Adrenal gland (tissue), 9 donors: ENCODE measurements at regions not wholly inside any gene's neighbourhood (a gene's known extent, or its start where the extent isn't known, plus 50 kb on each side); places are given as distances from the start of the nearest gene placed in this dataset.

Experiments used
- DNase-seq, 7 donors: peaks; one replicate each; pipeline ENCODE4 v3.0.0-alpha.2; 2019 to 2020
- H3K27ac ChIP-seq, 5 donors: fragments of 200-600 bp; sonication (generic) in 4 of 5; 1 replicate in 3 of 5; 2 replicates in 2 of 5; pipeline versions ENCODE4 v1.5.1 to v1.8.0; 2016 to 2020; ENCODE audit warnings: mild to moderate bottlenecking in 1 of 5
- H3K27me3 ChIP-seq: fragments of 200-600 bp; 2 replicates; pipeline ENCODE4 v1.8.0; 2021
- H3K36me3 ChIP-seq, 2 donors: fragments of 200-600 bp; replicated peaks in 1 of 2; 1 replicate in 1 of 2; 2 replicates in 1 of 2; pipeline versions ENCODE4 v1.5.1 to v1.8.0; 2018 to 2022
- H3K4me1 ChIP-seq, 2 donors: fragments of 200-600 bp; replicated peaks in 1 of 2; 1 replicate in 1 of 2; 2 replicates in 1 of 2; pipeline versions ENCODE4 v1.5.1 to v1.8.0; 2018 to 2021
- H3K4me3 ChIP-seq, 4 donors: fragments of 200-600 bp; sonication (generic) in 3 of 4; one replicate each; pipeline ENCODE4 v1.5.1; 2016 to 2018
- H3K9me3 ChIP-seq, 3 donors: fragments of 200-600 bp; sonication (generic) in 1 of 3; replicated peaks in 1 of 3; 1 replicate in 2 of 3; 2 replicates in 1 of 3; pipeline versions ENCODE4 v1.5.1 to v1.8.0; 2016 to 2021
- CTCF ChIP-seq, 6 experiments: fragments of 450-650 bp in 4 of 6; fragments of 200-600 bp in 2 of 6; sonication (generic) in 1 of 6; IDR thresholded peaks; 1 replicate in 5 of 6; 2 replicates in 1 of 6; pipeline versions ENCODE4 v1.5.1 to v1.8.0; 2016 to 2021; ENCODE audit warnings: antibody characterized with exemption in 6 of 6, mild to moderate bottlenecking in 2 of 6, moderate library complexity in 1 of 6
- POLR2A ChIP-seq, 2 donors: fragments of 450-650 bp; IDR thresholded peaks; one replicate each; pipeline ENCODE4 v1.6.1; 2017; ENCODE audit warnings: antibody characterized with exemption in 2 of 2, mild to moderate bottlenecking in 2 of 2, moderate library complexity in 1 of 2
- WGBS, 4 donors: extraction: QIAGEN DNeasy Blood & Tissue Kit in 2 of 4; methylation state at CpG; one replicate each; pipeline versions ENCODE4 v1.1.5 to v1.1.7; 2013 to 2017; 5-methylcytosine and 5-hydroxymethylcytosine counted together
- intact Hi-C, 2 donors: fragments of 100-400 bp; cut with DNase I; formaldehyde crosslinking; loops; one replicate each; pipeline versions ENCODE4 v1.14.1 to v1.15.0; 2022 to 2023
- donor health status: healthy with polysubstance abuse.
- donor health status: Bipolar disorder and iron deficiency.
- donor health status: DM: yes; HTN: yes; CAD: no.
- donor health status: DM: no; HTN: no; CAD: no.
- donor health status: DM: no; HTN: no; CAD: no.

GRCh38 chr10:80697926-80698325, 160.2 kb downstream of the SH2D4B start:
- Histone ChIP-seq H3K27me3 (no peaks in the 10 kb centered on the region), H3K4me3 (no peak overlapping the region), H3K27ac (no peak overlapping the region), H3K9me3 (no peaks in the 10 kb centered on the region), H3K36me3 (no peaks in the 10 kb centered on the region), H3K4me1 (no peaks in the 10 kb centered on the region)
- intact Hi-C loops: loop anchor here in 1 of 2 donors (10.0 kb wide), 2 partner anchors 227 to 327 kb away; no protein-coding TSS in a partner anchor
- no peak for TF ChIP-seq POLR2A (IDR thresholded peaks at IDR 0.05)
- no peak for TF ChIP-seq CTCF (IDR thresholded peaks at IDR 0.05)
- DNase-seq: no peak
- 46 to 79% (median 67%) methylated on average over 2 of the region's 2 CpGs for WGBS, 4 donors

GRCh38 chr10:80699602-80700039, 161.9 kb downstream of the SH2D4B start:
- intact Hi-C loops: loop anchor here in 1 of 2 donors (10.0 kb wide), 2 partner anchors 225 to 325 kb away; no protein-coding TSS in a partner anchor
- peak; percentile 67 to 88 (median 81) for DNase-seq
- peak; percentile 57 to 80 (median 71) for TF ChIP-seq CTCF (IDR thresholded peaks at IDR 0.05)
- TF ChIP-seq POLR2A (IDR thresholded peaks at IDR 0.05): no peak

GRCh38 chr10:80700252-80700651, 162.6 kb downstream of the SH2D4B start:
- Histone ChIP-seq H3K36me3 (no peaks in the 10 kb centered on the region), H3K4me1 (no peaks in the 10 kb centered on the region), H3K27me3 (no peaks in the 10 kb centered on the region), H3K4me3 (no peak overlapping the region), H3K27ac (no peak overlapping the region), H3K9me3 (no peaks in the 10 kb centered on the region)
- WGBS, 4 donors: 65 to 83% (median 75%) methylated on average over 3 of the region's 3 CpGs
- DNase-seq: no peak
- no peak for TF ChIP-seq POLR2A (IDR thresholded peaks at IDR 0.05)
- TF ChIP-seq CTCF (IDR thresholded peaks at IDR 0.05): no peak
- intact Hi-C loops: no loop called here

More at GRCh38 chr10:80699602-80700039, 161.9 kb downstream of the SH2D4B start:
- Histone ChIP-seq H3K9me3 (no peaks in the 10 kb centered on the region), H3K4me3 (no peak overlapping the region), H3K27me3 (no peaks in the 10 kb centered on the region), H3K4me1 (no peaks in the 10 kb centered on the region), H3K27ac (no peak overlapping the region), H3K36me3 (no peaks in the 10 kb centered on the region)
- 11 to 18% (median 15%) methylated on average over 4 to 14 of the region's 14 CpGs for WGBS, 4 donors

- Histone ChIP-seq H3K9me3 (no peaks in the 10 kb centered on the region), H3K27ac (no peak overlapping the region), H3K36me3 (no peaks in the 10 kb centered on the region), H3K4me1 (no peaks in the 10 kb centered on the region), H3K4me3 (no peak overlapping the region), H3K27me3 (no peaks in the 10 kb centered on the region)
- TF ChIP-seq POLR2A (IDR thresholded peaks at IDR 0.05): no peak
- TF ChIP-seq CTCF (IDR thresholded peaks at IDR 0.05): no peak
- 71 to 96% (median 76%) methylated on average over 6 to 8 of the region's 8 CpGs for WGBS, 4 donors
- no peak for DNase-seq
- intact Hi-C loops: no loop called here
Observed at GRCh38 chr10:80700760-80701444, 163.2 kb downstream of the SH2D4B start.
